Epithelial cell of esophagus (primary cell): ENCODE measurements at regions not wholly inside any gene's neighbourhood (a gene's known extent, or its start where the extent isn't known, plus 50 kb on each side); places are given as distances from the start of the nearest gene placed in this dataset.
A peak's percentile ranks its signal among the peaks of the same experiment; 100 is the strongest.

ENCODE experiments used
- DNase-seq: peaks from one replicate; pipeline ENCODE4 v3.0.0; 2010; ENCODE audit warnings: low read depth
- H3K4me3 ChIP-seq: 2 replicates; pipeline ENCODE4 v1.5.1; 2011; ENCODE audit warnings: mild to moderate bottlenecking, low read length, control low read depth
- CTCF ChIP-seq: IDR thresholded peaks from 2 replicates; pipeline ENCODE4 v1.5.1; 2011; ENCODE audit warnings: low read depth, mild to moderate bottlenecking, low read length, control low read depth, inconsistent platforms; ENCODE audit not compliant: insufficient read depth; ENCODE audit errors: missing control alignments

- H3K4me3 ChIP-seq, result no peak overlapping the region
- no peak for DNase-seq
- TF ChIP-seq CTCF, result no peak
Observed at GRCh38 chr2:163077241-163077640, 238.7 kb upstream of the KCNH7 start.

GRCh38 chr2:163066085-163066484, 227.5 kb upstream of the KCNH7 start:
- no peak for DNase-seq
- no peak for TF ChIP-seq CTCF

GRCh38 chr2:163062524-163062923, 224.0 kb upstream of the KCNH7 start:
- no peak for TF ChIP-seq CTCF
- H3K4me3 ChIP-seq, result no peak overlapping the region
- DNase-seq, result no peak

More at GRCh38 chr2:163066085-163066484, 227.5 kb upstream of the KCNH7 start:
- no peak overlapping the region for H3K4me3 ChIP-seq

GRCh38 chr2:163046615-163047014, 208.0 kb upstream of the KCNH7 start:
- no peak overlapping the region for H3K4me3 ChIP-seq
- no peak for TF ChIP-seq CTCF
- DNase-seq, result no peak

GRCh38 chr2:163045830-163046229, 207.3 kb upstream of the KCNH7 start:
- no peak for DNase-seq
- no peak for TF ChIP-seq CTCF

GRCh38 chr2:163044114-163044513, 205.5 kb upstream of the KCNH7 start:
- DNase-seq, result peak; percentile 34
- H3K4me3 ChIP-seq, result no peak overlapping the region
- TF ChIP-seq CTCF, result no peak

More at GRCh38 chr2:163045830-163046229, 207.3 kb upstream of the KCNH7 start:
- no peak overlapping the region for H3K4me3 ChIP-seq

GRCh38 chr2:163043201-163043600, 204.6 kb upstream of the KCNH7 start:
- H3K4me3 ChIP-seq, result no peak overlapping the region
- no peak for TF ChIP-seq CTCF
- no peak for DNase-seq
